ENCODE measurements at regions not wholly inside any gene's neighbourhood (a gene's known extent, or its start where the extent isn't known, plus 50 kb on each side); places are given as distances from the start of the nearest gene placed in this dataset.

- TF ChIP-seq, protein P1, sequence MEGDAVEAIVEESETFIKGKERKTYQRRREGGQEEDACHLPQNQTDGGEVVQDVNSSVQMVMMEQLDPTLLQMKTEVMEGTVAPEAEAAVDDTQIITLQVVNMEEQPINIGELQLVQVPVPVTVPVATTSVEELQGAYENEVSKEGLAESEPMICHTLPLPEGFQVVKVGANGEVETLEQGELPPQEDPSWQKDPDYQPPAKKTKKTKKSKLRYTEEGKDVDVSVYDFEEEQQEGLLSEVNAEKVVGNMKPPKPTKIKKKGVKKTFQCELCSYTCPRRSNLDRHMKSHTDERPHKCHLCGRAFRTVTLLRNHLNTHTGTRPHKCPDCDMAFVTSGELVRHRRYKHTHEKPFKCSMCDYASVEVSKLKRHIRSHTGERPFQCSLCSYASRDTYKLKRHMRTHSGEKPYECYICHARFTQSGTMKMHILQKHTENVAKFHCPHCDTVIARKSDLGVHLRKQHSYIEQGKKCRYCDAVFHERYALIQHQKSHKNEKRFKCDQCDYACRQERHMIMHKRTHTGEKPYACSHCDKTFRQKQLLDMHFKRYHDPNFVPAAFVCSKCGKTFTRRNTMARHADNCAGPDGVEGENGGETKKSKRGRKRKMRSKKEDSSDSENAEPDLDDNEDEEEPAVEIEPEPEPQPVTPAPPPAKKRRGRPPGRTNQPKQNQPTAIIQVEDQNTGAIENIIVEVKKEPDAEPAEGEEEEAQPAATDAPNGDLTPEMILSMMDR (optimal IDR thresholded peaks at IDR 0.05 in 1 of 3, IDR thresholded peaks at IDR 0.05 in 1 of 3, conservative IDR thresholded peaks at IDR 0.05 in 1 of 3; ENCODE audit: extremely low read depth in 1 of 3, insufficient read depth in 2 of 3, low read length in 3 of 3), result no peak
- no peak for TF ChIP-seq EZH2 (IDR thresholded peaks at IDR 0.05; ENCODE audit: low read length)
Measured at GRCh38 chr18:28735731-28736130, 558.8 kb upstream of the CDH2 start.

Measured in keratinocyte (primary cell).